Tibial artery (tissue), 4 donors: ENCODE measurements at regions not wholly inside any gene's neighbourhood (a gene's known extent, or its start where the extent isn't known, plus 50 kb on each side); places are given as distances from the start of the nearest gene placed in this dataset.

Experiments
- DNase-seq, 2 donors: peaks; one replicate each; pipeline ENCODE4 v3.0.0-alpha.2; 2019
- H3K27ac ChIP-seq, 2 donors: fragments of 200-600 bp; sonication (generic) in 1 of 2; 1 replicate in 1 of 2; 2 replicates in 1 of 2; pipeline ENCODE4 v1.5.1; 2018 to 2019; ENCODE audit warnings: mild to moderate bottlenecking in 1 of 2
- H3K27me3 ChIP-seq, 2 donors: fragments of 200-600 bp; sonication (generic) in 1 of 2; one replicate each; pipeline versions ENCODE4 v1.5.1 to v1.6.0; 2016 to 2019
- H3K36me3 ChIP-seq, 3 donors: fragments of 200-600 bp; sonication (generic) in 2 of 3; one replicate each; pipeline ENCODE4 v1.5.1; 2016 to 2019; ENCODE audit warnings: mild to moderate bottlenecking in 2 of 3
- H3K4me1 ChIP-seq, 4 donors: fragments of 200-600 bp; sonication (generic) in 2 of 4; 1 replicate in 3 of 4; 2 replicates in 1 of 4; pipeline ENCODE4 v1.5.1; 2016 to 2019
- H3K4me3 ChIP-seq, 2 donors: fragments of 200-600 bp; sonication (generic) in 1 of 2; 1 replicate in 1 of 2; 2 replicates in 1 of 2; pipeline ENCODE4 v1.5.1; 2018 to 2019; ENCODE audit warnings: mild to moderate bottlenecking in 2 of 2
- H3K9me3 ChIP-seq, 3 donors: fragments of 200-600 bp; sonication (generic) in 1 of 3; one replicate each; pipeline ENCODE4 v1.5.1; 2016 to 2019
- CTCF ChIP-seq, 2 experiments: fragments of 200-600 bp in 1 of 2; fragments of 450-650 bp in 1 of 2; IDR thresholded peaks; one replicate each; pipeline ENCODE4 v1.5.1; 2017 to 2019; ENCODE audit warnings: antibody characterized with exemption in 2 of 2, mild to moderate bottlenecking in 1 of 2, moderate library complexity in 1 of 2
- intact Hi-C: fragments of 100-400 bp; cut with DNase I; formaldehyde crosslinking; loops from one replicate; pipeline ENCODE4 v1.15.0; 2023; ENCODE audit warnings: low total_unique reads

- Histone ChIP-seq H3K4me3 (no peak overlapping the region), H3K27me3 (no peaks in the 10 kb centered on the region), H3K27ac (no peak overlapping the region), H3K4me1 (no peaks in the 10 kb centered on the region), H3K36me3 (no peaks in the 10 kb centered on the region), H3K9me3 (no peaks in the 10 kb centered on the region)
- DNase-seq = no peak
- intact Hi-C loops = no loop called here
- TF ChIP-seq CTCF (IDR thresholded peaks at IDR 0.05) = no peak
These were observed 481.4 kb upstream of the CDH7 start for GRCh38 chr18:65269375-65269774.

- DNase-seq = no peak
- H3K36me3 ChIP-seq = no peaks in the 10 kb centered on the region
- no peaks in the 10 kb centered on the region for H3K9me3 ChIP-seq
- no peak overlapping the region for H3K4me3 ChIP-seq
- H3K27ac ChIP-seq = no peak overlapping the region
- H3K27me3 ChIP-seq = no peaks in the 10 kb centered on the region
- TF ChIP-seq CTCF (IDR thresholded peaks at IDR 0.05) = no peak
- no peaks in the 10 kb centered on the region for H3K4me1 ChIP-seq
- intact Hi-C loops = no loop called here
These were observed 485.1 kb upstream of the CDH7 start for GRCh38 chr18:65265761-65266160.

- Histone ChIP-seq H3K27me3 (no peaks in the 10 kb centered on the region), H3K36me3 (no peaks in the 10 kb centered on the region), H3K9me3 (no peaks in the 10 kb centered on the region), H3K27ac (no peak overlapping the region), H3K4me3 (no peak overlapping the region), H3K4me1 (no peaks in the 10 kb centered on the region)
- no peak for DNase-seq
- TF ChIP-seq CTCF (IDR thresholded peaks at IDR 0.05) = no peak
- intact Hi-C loops = no loop called here
These were observed 490.8 kb upstream of the CDH7 start for GRCh38 chr18:65260030-65260429.

GRCh38 chr18:65259403-65259802 lies 491.4 kb upstream of the CDH7 start:
- intact Hi-C loops = no loop called here

GRCh38 chr18:65257149-65257548 lies 493.7 kb upstream of the CDH7 start:
- H3K27me3 ChIP-seq = no peaks in the 10 kb centered on the region
- H3K4me3 ChIP-seq = no peak overlapping the region
- intact Hi-C loops = no loop called here
- no peak overlapping the region for H3K27ac ChIP-seq
- no peaks in the 10 kb centered on the region for H3K36me3 ChIP-seq
- no peak for TF ChIP-seq CTCF (IDR thresholded peaks at IDR 0.05)
- DNase-seq = no peak
- no peaks in the 10 kb centered on the region for H3K9me3 ChIP-seq
- no peaks in the 10 kb centered on the region for H3K4me1 ChIP-seq

More at GRCh38 chr18:65259403-65259802, 491.4 kb upstream of the CDH7 start:
- H3K27me3 ChIP-seq = no peaks in the 10 kb centered on the region
- no peaks in the 10 kb centered on the region for H3K36me3 ChIP-seq
- no peak overlapping the region for H3K4me3 ChIP-seq
- TF ChIP-seq CTCF (IDR thresholded peaks at IDR 0.05) = no peak
- no peaks in the 10 kb centered on the region for H3K4me1 ChIP-seq
- DNase-seq = no peak
- H3K27ac ChIP-seq = no peak overlapping the region
- H3K9me3 ChIP-seq = no peaks in the 10 kb centered on the region

- H3K4me1 ChIP-seq = no peaks in the 10 kb centered on the region
- no peak for DNase-seq
- no peak for TF ChIP-seq CTCF (IDR thresholded peaks at IDR 0.05)
- H3K36me3 ChIP-seq = no peaks in the 10 kb centered on the region
- H3K4me3 ChIP-seq = no peak overlapping the region
- intact Hi-C loops = no loop called here
- H3K27ac ChIP-seq = no peak overlapping the region
- H3K27me3 ChIP-seq = no peaks in the 10 kb centered on the region
- no peaks in the 10 kb centered on the region for H3K9me3 ChIP-seq
These were observed 495.4 kb upstream of the CDH7 start for GRCh38 chr18:65255417-65255816.
